GM12878 (cell line): ENCODE measurements at regions not wholly inside any gene's neighbourhood (a gene's known extent, or its start where the extent isn't known, plus 50 kb on each side); places are given as distances from the start of the nearest gene placed in this dataset.

ENCODE experiments used
- ATAC-seq: fragments of 200-7000 bp; cut with Tn5 transposase; 3 replicates; pipeline ENCODE4 v1.9.1; 2020; ENCODE audit warnings: mild to moderate bottlenecking, moderate library complexity
- BruUV-seq: library from RNA; stranded (reverse); fragments of 400-500 nt; replicated peaks from 2 replicates; lab custom pipeline; 2021; lab: Mats Ljungman, UMichigan
- CTCF ChIA-PET: fragments of 300-600 bp; sonication (Branson Sonifier 250); formaldehyde crosslinking; extraction: SDS; loops from one replicate; lab custom pipeline; 2021; ENCODE audit warnings: inconsistent platforms; lab: Yijun Ruan, JAX
- POLR2A ChIA-PET: fragments of 350-600 bp; formaldehyde crosslinking; extraction: SDS; loops from one replicate; lab custom pipeline; 2021; ENCODE audit warnings: inconsistent platforms; lab: Charles Lee
- RAD21 ChIA-PET: fragments of 300-600 bp; sonication (Branson Sonifier 250); formaldehyde crosslinking; loops from one replicate; lab custom pipeline; 2023; ENCODE audit warnings: antibody characterized with exemption; ENCODE audit not compliant: unreplicated experiment; lab: Charles Lee
- SMC1A ChIA-PET: fragments of 300-600 bp; sonication (Branson Sonifier 250); formaldehyde crosslinking; loops from one replicate; lab custom pipeline; 2023; ENCODE audit not compliant: unreplicated experiment, uncharacterized antibody; lab: Charles Lee
- DNase-seq: peaks from one replicate; pipeline ENCODE4 v3.0.0-alpha.2; 2011; ENCODE audit warnings: low read depth, low spot score
- FAIRE-seq: peaks from 3 replicates; lab custom pipeline; 2011; peaks lifted over from hg19 to GRCh38; lab: Jason Lieb, UNC
- H2AFZ ChIP-seq: 2 replicates; pipeline ENCODE4 v1.6.0; 2011; ENCODE audit warnings: low read depth, low read length, control low read depth; ENCODE audit not compliant: control insufficient read depth
- H3K27ac ChIP-seq: 2 replicates; pipeline ENCODE4 v1.5.1; 2011; ENCODE audit warnings: control low read depth; ENCODE audit not compliant: control insufficient read depth, insufficient read depth
- H3K27me3 ChIP-seq, 2 experiments: replicated peaks in 1 of 2; 2 replicates each; pipeline versions ENCODE4 v1.6.0 to v1.6.1; 2011; ENCODE audit warnings: low read length in 1 of 2; ENCODE audit not compliant: control insufficient read depth in 2 of 2, insufficient read depth in 2 of 2
- H3K36me3 ChIP-seq, 2 experiments: 2 replicates each; pipeline ENCODE4 v1.5.1; 2011; ENCODE audit warnings: low read length in 1 of 2; ENCODE audit not compliant: control insufficient read depth in 2 of 2, insufficient read depth in 2 of 2
- H3K4me1 ChIP-seq: 2 replicates; pipeline ENCODE4 v1.6.1; 2011; ENCODE audit warnings: mild to moderate bottlenecking, low read length, moderate library complexity, mixed read lengths; ENCODE audit not compliant: control insufficient read depth, insufficient read depth
- H3K4me2 ChIP-seq: 2 replicates; pipeline ENCODE4 v1.6.0; 2011; ENCODE audit warnings: control low read depth; ENCODE audit not compliant: control insufficient read depth, insufficient read depth
- H3K4me3 ChIP-seq: fragments of 200-600 bp; sonication (generic); 2 replicates; pipeline ENCODE4 v1.5.1; 2016
- H3K79me2 ChIP-seq: 2 replicates; pipeline ENCODE4 v1.6.0; 2011; ENCODE audit warnings: low read length; ENCODE audit not compliant: control insufficient read depth, insufficient read depth
- H3K9ac ChIP-seq: 2 replicates; pipeline ENCODE4 v1.8.0; 2011; ENCODE audit warnings: low read length, control low read depth, mixed read lengths; ENCODE audit not compliant: control insufficient read depth, insufficient read depth
- H3K9me3 ChIP-seq: replicated peaks from 3 replicates; pipeline ENCODE4 v1.5.1; 2011; ENCODE audit warnings: mild to moderate bottlenecking, low read length; ENCODE audit not compliant: control insufficient read depth, insufficient read depth
- H4K20me1 ChIP-seq: 2 replicates; pipeline ENCODE4 v1.6.0; 2011; ENCODE audit not compliant: control insufficient read depth, insufficient read depth
- ATF3 ChIP-seq: IDR thresholded peaks from 2 replicates; pipeline ENCODE4 v1.6.1; 2011; ENCODE audit warnings: low read depth, mild to moderate bottlenecking, low read length, moderate library complexity, borderline replicate concordance; ENCODE audit errors: extremely low read depth
- GATAD2B ChIP-seq: fragments of 450-650 bp; conservative IDR thresholded peaks from 2 replicates; pipeline ENCODE4 v1.6.1; 2017; ENCODE audit warnings: low read depth, mild to moderate bottlenecking, moderate library complexity
- HDGF ChIP-seq: fragments of 450-650 bp; IDR thresholded peaks from 2 replicates; pipeline ENCODE4 v1.6.1; 2016; ENCODE audit warnings: antibody characterized with exemption
- KLF5 ChIP-seq: fragments of 450-650 bp; IDR thresholded peaks from 2 replicates; pipeline ENCODE4 v1.6.1; 2014; ENCODE audit warnings: mild to moderate bottlenecking; ENCODE audit not compliant: partially characterized antibody
- LARP7 ChIP-seq: fragments of 450-650 bp; IDR thresholded peaks from 2 replicates; pipeline ENCODE4 v1.6.1; 2017; ENCODE audit warnings: mild to moderate bottlenecking
- MYC ChIP-seq: IDR thresholded peaks from 2 replicates; pipeline ENCODE4 v1.6.1; 2011; ENCODE audit warnings: mild to moderate bottlenecking, low read length, moderate library complexity, inconsistent platforms; ENCODE audit not compliant: insufficient read depth, insufficient replicate concordance, insufficient read length, severe bottlenecking
- NFYB ChIP-seq: IDR thresholded peaks from 2 replicates; pipeline ENCODE4 v1.6.1; 2011; ENCODE audit warnings: low read depth, mild to moderate bottlenecking, low read length, improper control_type of control experiment, moderate library complexity; ENCODE audit not compliant: insufficient read depth
- PBX3 ChIP-seq: IDR thresholded peaks from 2 replicates; pipeline ENCODE4 v1.6.1; 2011; ENCODE audit warnings: mild to moderate bottlenecking, low read depth, low read length, moderate library complexity; ENCODE audit not compliant: insufficient replicate concordance
- TAF1 ChIP-seq: IDR thresholded peaks from 2 replicates; pipeline ENCODE4 v1.6.1; 2011; ENCODE audit warnings: mild to moderate bottlenecking, low read depth, low read length, borderline replicate concordance
- WGBS: methylation state at CpG from one replicate; pipeline ENCODE4 v1.1.6; 2016; ENCODE audit warnings: low lambda C conversion rate; ENCODE audit not compliant: insufficient replicate concordance, insufficient coverage; ENCODE audit errors: missing lambda C conversion rate; 5-methylcytosine and 5-hydroxymethylcytosine counted together
- in situ Hi-C: fragments of 300-500 bp; cut with MboI; formaldehyde crosslinking; loops from 9 replicates; pipeline ENCODE4 v1.14.3; 2018; ENCODE audit warnings: mixed read lengths
- intact Hi-C: fragments of 100-400 bp; cut with micrococcal nuclease; formaldehyde crosslinking; loops from one replicate; pipeline ENCODE4 v1.14.2; 2022; ENCODE audit not compliant: unreplicated experiment

GRCh38 chr20:51121901-51122412 is 99.0 kb upstream of the KCNG1 start (continued):
- TF ChIP-seq NFYB: no peak
- no peak for TF ChIP-seq GATAD2B
- TF ChIP-seq KLF5: no peak

GRCh38 chr20:51121272-51121671 is 98.4 kb upstream of the KCNG1 start:
- intact Hi-C loops: no loop called here
- CTCF ChIA-PET: no interaction called here
- no peaks in the 10 kb centered on the region for H4K20me1 ChIP-seq
- H3K27me3 ChIP-seq: peaks cover 4 to 9% of the 10 kb centered on the region in 2 experiments
- no peak overlapping the region for H3K4me2 ChIP-seq
- POLR2A ChIA-PET: no interaction called here
- RAD21 ChIA-PET: no interaction called here
- in situ Hi-C loops: no loop called here
- no peaks in the 10 kb centered on the region for H3K79me2 ChIP-seq
- TF ChIP-seq PBX3 (no peak), LARP7 (no peak), TAF1 (no peak), MYC (no peak), HDGF (no peak), ATF3 (no peak)
- TF ChIP-seq, all 136 proteins: peak for 0
- WGBS: 41% methylated on average over 6 of the region's 6 CpGs
- Histone ChIP-seq H2AFZ (no peak overlapping the region), H3K36me3 (no peaks in the 10 kb centered on the region), H3K4me3 (no peak overlapping the region), H3K9me3 (no peaks in the 10 kb centered on the region), H3K27ac (no peak overlapping the region), H3K4me1 (no peaks in the 10 kb centered on the region), H3K9ac (no peak overlapping the region)
- BruUV-seq: no TSS peak
- SMC1A ChIA-PET: no interaction called here
- no peak for ATAC-seq
- no peak for DNase-seq
- FAIRE-seq: no peak
